PC-9 (cell line): ENCODE measurements at regions not wholly inside any gene's neighbourhood (a gene's known extent, or its start where the extent isn't known, plus 50 kb on each side); places are given as distances from the start of the nearest gene placed in this dataset. TPM values are rescaled to one million over a fixed set of nuclear protein-coding genes. Genes with fewer than 3 reads are reported as not detected.

Source experiments
- BruUV-seq: library from RNA; stranded (reverse); fragments of 400-500 nt; replicated peaks from 2 replicates; lab custom pipeline; 2021; lab: Mats Ljungman, UMichigan
- CTCF ChIA-PET: fragments of 300-600 bp; sonication (Branson Sonifier 250); formaldehyde crosslinking; loops from one replicate; lab custom pipeline; 2022; ENCODE audit warnings: antibody characterized with exemption; lab: Charles Lee
- POLR2A ChIA-PET: fragments of 300-600 bp; sonication (Branson Sonifier 250); formaldehyde crosslinking; loops from one replicate; lab custom pipeline; 2022; ENCODE audit warnings: antibody characterized with exemption; ENCODE audit not compliant: unreplicated experiment; lab: Charles Lee
- DNase-seq, 2 experiments: peaks; one replicate each; pipeline versions ENCODE4 v3.0.0 to v3.0.0-alpha.2; 2015 to 2022; ENCODE audit warnings: mixed read lengths in 1 of 2
- H2AFZ ChIP-seq: fragments of 200-600 bp; sonication (generic); 2 replicates; pipeline ENCODE4 v1.8.1; 2017; ENCODE audit warnings: antibody characterized with exemption
- H3F3A ChIP-seq: fragments of 200-600 bp; sonication (generic); 2 replicates; pipeline ENCODE4 v1.8.1; 2017; ENCODE audit warnings: antibody characterized with exemption, mild to moderate bottlenecking, low read depth; ENCODE audit not compliant: insufficient read depth
- H3K27ac ChIP-seq: fragments of 200-600 bp; sonication (generic); 2 replicates; pipeline ENCODE4 v1.6.1; 2016; ENCODE audit warnings: mixed run types
- H3K27me3 ChIP-seq: fragments of 200-600 bp; sonication (generic); 2 replicates; pipeline ENCODE4 v1.6.1; 2016; ENCODE audit warnings: low read depth, mixed run types; ENCODE audit not compliant: insufficient read depth
- H3K36me3 ChIP-seq: fragments of 200-600 bp; sonication (generic); 2 replicates; pipeline ENCODE4 v1.6.1; 2016; ENCODE audit warnings: low read depth, mixed run types
- H3K4me1 ChIP-seq: fragments of 200-600 bp; sonication (generic); replicated peaks from 2 replicates; pipeline ENCODE4 v1.6.1; 2016; ENCODE audit warnings: mixed run types; ENCODE audit not compliant: insufficient read depth
- H3K4me2 ChIP-seq: fragments of 200-600 bp; sonication (generic); 2 replicates; pipeline ENCODE4 v1.6.1; 2017; ENCODE audit warnings: mixed run types
- H3K4me3 ChIP-seq: fragments of 200-600 bp; sonication (generic); 2 replicates; pipeline ENCODE4 v1.6.1; 2016; ENCODE audit warnings: mixed run types
- H3K79me2 ChIP-seq: fragments of 200-600 bp; sonication (generic); 2 replicates; pipeline ENCODE4 v1.6.1; 2017; ENCODE audit warnings: low read depth, mixed run types
- H3K9me2 ChIP-seq: fragments of 200-600 bp; sonication (generic); 2 replicates; pipeline ENCODE4 v1.8.1; 2017; ENCODE audit warnings: mild to moderate bottlenecking; ENCODE audit not compliant: insufficient read depth
- H3K9me3 ChIP-seq: fragments of 200-600 bp; sonication (generic); 2 replicates; pipeline ENCODE4 v1.8.1; 2016; ENCODE audit warnings: low read depth; ENCODE audit not compliant: insufficient read depth
- H4K20me1 ChIP-seq: fragments of 200-600 bp; sonication (generic); 2 replicates; pipeline ENCODE4 v1.8.1; 2017; ENCODE audit not compliant: insufficient read depth
- EZH2 ChIP-seq: fragments of 200-600 bp; sonication (generic); IDR thresholded peaks from 2 replicates; pipeline ENCODE4 v1.8.0; 2017; ENCODE audit warnings: antibody characterized with exemption, low read depth
- intact Hi-C: fragments of 100-400 bp; cut with micrococcal nuclease; formaldehyde crosslinking; loops from one replicate; pipeline ENCODE4 v1.10.0; 2022; ENCODE audit not compliant: unreplicated experiment
- microRNA-seq: library from miRNA; unstranded; fragments of <30 nt; microRNA quantifications from one replicate; pipeline ENCODE4 v1.2.0, GENCODE V29; 2021; ENCODE audit warnings: borderline number of aligned reads, borderline replicate concordance
- TF ChIP-seq, protein P1 (sequence below): fragments of 200-600 bp; sonication (generic); conservative IDR thresholded peaks from 2 replicates; pipeline ENCODE4 v1.6.1; 2017; ENCODE audit warnings: mixed run types, antibody characterized with exemption, mild to moderate bottlenecking, moderate library complexity

DNA sequence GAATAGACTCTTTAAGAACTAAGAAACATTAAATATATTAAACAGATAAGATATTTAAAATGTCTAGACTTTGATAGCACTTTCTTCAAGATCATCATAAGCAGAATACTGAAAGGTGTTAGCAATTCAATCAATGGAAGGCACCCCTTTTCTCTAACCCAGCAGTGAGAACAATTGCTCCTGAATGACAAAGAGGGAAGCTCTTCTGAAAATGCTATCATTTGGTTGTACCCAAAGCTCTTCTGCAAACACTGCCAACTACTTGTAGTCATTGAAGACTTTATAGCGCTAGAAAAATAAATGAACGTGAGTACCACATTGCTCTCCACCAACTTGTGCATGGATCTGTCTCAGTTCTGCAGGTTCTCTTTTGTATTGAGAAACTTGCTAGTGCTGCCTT, 62.2 kb upstream of the LMO3 start:
- CTCF ChIA-PET, result no interaction called here
- Histone ChIP-seq H4K20me1 (no peaks in the 10 kb centered on the region), H3K36me3 (no peaks in the 10 kb centered on the region), H3K9me3 (no peaks in the 10 kb centered on the region), H3K9me2 (no peaks in the 10 kb centered on the region; the same call in 1 of the 2 replicates), H3K4me2 (no peak overlapping the region), H3K27me3 (no peaks in the 10 kb centered on the region), H3K27ac (no peak overlapping the region), H3K79me2 (no peaks in the 10 kb centered on the region), H3K4me3 (no peak overlapping the region), H2AFZ (no peak overlapping the region), H3F3A (no peaks in the 10 kb centered on the region), H3K4me1 (no peaks in the 10 kb centered on the region)
- POLR2A ChIA-PET, result no interaction called here
- no peak for TF ChIP-seq EZH2
- TF ChIP-seq, protein P1, sequence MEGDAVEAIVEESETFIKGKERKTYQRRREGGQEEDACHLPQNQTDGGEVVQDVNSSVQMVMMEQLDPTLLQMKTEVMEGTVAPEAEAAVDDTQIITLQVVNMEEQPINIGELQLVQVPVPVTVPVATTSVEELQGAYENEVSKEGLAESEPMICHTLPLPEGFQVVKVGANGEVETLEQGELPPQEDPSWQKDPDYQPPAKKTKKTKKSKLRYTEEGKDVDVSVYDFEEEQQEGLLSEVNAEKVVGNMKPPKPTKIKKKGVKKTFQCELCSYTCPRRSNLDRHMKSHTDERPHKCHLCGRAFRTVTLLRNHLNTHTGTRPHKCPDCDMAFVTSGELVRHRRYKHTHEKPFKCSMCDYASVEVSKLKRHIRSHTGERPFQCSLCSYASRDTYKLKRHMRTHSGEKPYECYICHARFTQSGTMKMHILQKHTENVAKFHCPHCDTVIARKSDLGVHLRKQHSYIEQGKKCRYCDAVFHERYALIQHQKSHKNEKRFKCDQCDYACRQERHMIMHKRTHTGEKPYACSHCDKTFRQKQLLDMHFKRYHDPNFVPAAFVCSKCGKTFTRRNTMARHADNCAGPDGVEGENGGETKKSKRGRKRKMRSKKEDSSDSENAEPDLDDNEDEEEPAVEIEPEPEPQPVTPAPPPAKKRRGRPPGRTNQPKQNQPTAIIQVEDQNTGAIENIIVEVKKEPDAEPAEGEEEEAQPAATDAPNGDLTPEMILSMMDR, result no peak
- BruUV-seq, result no TSS peak
- DNase-seq, result no peak
- intact Hi-C loops, result no loop called here

DNA sequence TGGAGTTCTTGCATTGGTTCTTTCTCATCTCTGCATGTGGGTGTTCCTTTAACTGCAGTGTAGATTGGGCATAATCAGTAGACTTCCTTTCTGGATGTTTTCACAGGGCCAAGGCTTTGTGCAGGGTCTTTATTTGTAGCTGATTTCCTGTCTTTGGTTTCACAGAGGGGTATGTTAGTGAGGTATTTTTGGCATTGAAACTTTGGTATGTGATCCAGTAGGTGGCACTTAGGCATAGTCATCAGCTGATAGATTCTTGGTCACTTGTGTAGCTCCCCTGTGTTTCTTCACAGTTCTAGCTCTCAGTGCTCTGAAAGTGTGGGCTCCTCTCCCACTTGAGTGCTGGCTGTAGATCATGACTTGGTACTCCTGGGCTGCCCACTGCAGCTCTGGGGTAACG, 52.7 kb upstream of the LMO3 start:
- Histone ChIP-seq H3K4me3 (no peak overlapping the region), H3K4me2 (no peak overlapping the region), H3K4me1 (no peaks in the 10 kb centered on the region), H3K27me3 (no peaks in the 10 kb centered on the region), H3K9me3 (no peaks in the 10 kb centered on the region), H3K27ac (no peak overlapping the region), H3K9me2 (peaks cover 4% of the 10 kb centered on the region), H3K36me3 (no peaks in the 10 kb centered on the region), H3K79me2 (no peaks in the 10 kb centered on the region), H3F3A (no peaks in the 10 kb centered on the region), H2AFZ (no peak overlapping the region), H4K20me1 (no peaks in the 10 kb centered on the region)
- TF ChIP-seq, protein P1, result no peak
- TF ChIP-seq EZH2, result no peak
- ChIA-PET POLR2A (no interaction called here), CTCF (no interaction called here)
- DNase-seq, result no peak
- intact Hi-C loops, result no loop called here
- no TSS peak for BruUV-seq

Small RNA genes lying in the stretch of these regions (microRNA-seq; reads per million reads assigned to microRNA genes)
- not detected for gene MIR3974
